DMS 273 (cell line): ENCODE measurements at regions not wholly inside any gene's neighbourhood (a gene's known extent, or its start where the extent isn't known, plus 50 kb on each side); places are given as distances from the start of the nearest gene placed in this dataset.
"Not testable (repeated sequence)": the region's sequence is repeated elsewhere in the genome, so short reads cannot be mapped to it uniquely, and the experiment has no call there.

Source experiments
- DNase-seq: peaks from one replicate; lab custom pipeline; 2025; ENCODE audit not compliant: unreplicated experiment; lab: John Stamatoyannopoulos, UW

GRCh38 chr1:193456811-193457280 is 270.4 kb upstream of the B3GALT2 start:
- no peak for DNase-seq

GRCh38 chr1:193451606-193452005 is 265.2 kb upstream of the B3GALT2 start:
- no peak for DNase-seq

DNA sequence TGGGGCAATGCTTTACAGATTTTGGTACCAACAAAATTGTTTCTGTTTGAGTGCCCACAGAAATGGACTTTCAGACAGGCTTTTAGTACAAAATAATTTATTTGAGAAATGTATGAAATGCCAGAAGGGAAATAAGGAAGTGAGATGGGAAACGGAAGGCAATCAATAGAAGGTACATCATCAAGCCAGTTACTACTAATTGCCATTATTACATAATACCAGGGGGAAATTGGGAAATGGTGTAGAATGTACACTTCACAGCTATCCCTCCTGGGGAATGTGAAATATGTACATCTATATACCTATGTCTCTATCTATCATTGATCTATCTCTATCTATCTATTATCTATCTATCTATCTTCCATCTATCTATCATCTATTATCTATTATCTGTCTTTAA is 264.6 kb upstream of the B3GALT2 start:
- DNase-seq: no peak

GRCh38 chr1:193448682-193449461 is 262.5 kb upstream of the B3GALT2 start:
- no peak for DNase-seq

DNA sequence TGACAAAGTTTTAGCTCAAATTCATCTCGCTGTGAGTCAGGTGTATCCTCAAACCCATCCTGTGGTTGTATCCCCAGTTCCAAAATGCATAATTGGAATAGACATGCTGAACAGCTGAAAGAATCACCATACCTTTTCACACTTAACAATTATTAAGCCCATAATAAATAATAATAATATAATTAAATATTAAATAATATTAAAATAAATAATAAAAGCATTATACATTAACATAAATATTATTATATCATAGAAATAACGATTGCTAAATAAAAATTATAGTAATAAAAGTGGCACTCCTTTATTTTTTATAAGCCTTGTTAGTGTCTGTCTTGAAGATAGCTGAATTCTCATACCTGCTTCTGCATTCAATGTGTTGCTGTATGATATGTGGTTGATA is 257.5 kb upstream of the B3GALT2 start:
- DNase-seq: no peak

DNA sequence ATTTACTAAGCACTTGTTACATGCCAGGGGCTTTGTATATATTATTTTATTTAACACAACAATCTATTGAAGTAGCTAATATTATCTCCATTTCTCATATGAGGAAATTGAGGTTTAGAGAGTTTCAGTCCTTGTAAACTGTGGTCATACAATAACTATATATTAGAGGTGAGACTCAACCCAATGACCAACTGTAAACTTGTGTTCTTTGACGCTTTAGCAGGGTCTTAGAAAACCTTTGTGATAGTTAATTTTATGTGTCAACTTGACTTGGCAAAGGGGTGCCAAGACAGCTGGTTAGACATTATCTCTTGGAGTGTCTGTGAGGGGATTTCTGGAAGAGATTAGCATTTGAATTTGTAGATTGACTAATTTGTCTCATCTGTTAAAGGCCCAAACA is 252.4 kb upstream of the B3GALT2 start:
- DNase-seq: no peak

GRCh38 chr1:193438312-193438711 is 251.9 kb upstream of the B3GALT2 start:
- no peak for DNase-seq

GRCh38 chr1:193437785-193438184 is 251.4 kb upstream of the B3GALT2 start:
- DNase-seq: no peak

DNA sequence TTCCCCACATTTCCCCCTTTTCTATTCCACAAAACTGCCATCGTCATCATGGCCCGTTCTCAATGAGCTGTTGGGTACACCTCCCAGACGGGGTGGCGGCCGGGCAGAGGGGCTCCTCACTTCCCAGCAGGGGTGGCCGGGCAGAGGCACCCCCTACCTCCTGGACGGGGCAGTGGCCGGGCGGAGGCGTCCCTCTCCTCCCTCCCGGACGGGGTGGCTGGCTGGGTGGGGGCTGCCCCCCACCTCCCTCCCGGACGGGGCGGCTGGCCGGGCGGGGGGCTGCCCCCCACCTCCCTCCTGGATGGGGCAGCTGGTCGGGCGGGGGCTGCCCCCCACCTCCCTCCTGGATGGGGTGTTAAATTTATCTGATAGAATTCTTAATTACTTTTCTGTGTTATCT is 250.9 kb upstream of the B3GALT2 start:
- not testable (repeated sequence) for DNase-seq

GRCh38 chr1:193435781-193436180 is 249.4 kb upstream of the B3GALT2 start:
- DNase-seq: no peak

- no peak for DNase-seq
Measured at GRCh38 chr1:193434319-193434718, 247.9 kb upstream of the B3GALT2 start.

DNA sequence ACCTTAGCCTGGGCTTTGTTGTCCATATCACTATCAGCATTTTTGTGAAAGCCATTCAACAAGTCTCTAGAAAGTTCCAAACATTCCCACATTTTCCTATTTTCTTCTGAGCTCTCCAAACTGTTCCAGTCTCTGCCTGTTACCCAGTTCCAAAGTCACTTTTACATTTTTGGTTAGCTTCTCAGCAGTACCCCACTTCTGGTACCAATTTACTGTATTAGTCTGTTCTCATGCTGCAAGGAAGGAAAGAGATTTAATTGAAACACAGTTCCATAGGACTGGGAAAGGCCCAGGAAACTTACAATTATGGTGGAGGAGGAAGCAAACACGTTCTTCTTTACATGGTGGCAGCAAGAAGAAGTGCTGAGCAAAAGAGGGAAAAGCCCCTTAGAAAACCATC is 247.2 kb upstream of the B3GALT2 start:
- no peak for DNase-seq

- no peak for DNase-seq
Measured at GRCh38 chr1:193432979-193433587, 246.7 kb upstream of the B3GALT2 start.

- no peak for DNase-seq
Measured at GRCh38 chr1:193431265-193431977, 245.0 kb upstream of the B3GALT2 start.

DNA sequence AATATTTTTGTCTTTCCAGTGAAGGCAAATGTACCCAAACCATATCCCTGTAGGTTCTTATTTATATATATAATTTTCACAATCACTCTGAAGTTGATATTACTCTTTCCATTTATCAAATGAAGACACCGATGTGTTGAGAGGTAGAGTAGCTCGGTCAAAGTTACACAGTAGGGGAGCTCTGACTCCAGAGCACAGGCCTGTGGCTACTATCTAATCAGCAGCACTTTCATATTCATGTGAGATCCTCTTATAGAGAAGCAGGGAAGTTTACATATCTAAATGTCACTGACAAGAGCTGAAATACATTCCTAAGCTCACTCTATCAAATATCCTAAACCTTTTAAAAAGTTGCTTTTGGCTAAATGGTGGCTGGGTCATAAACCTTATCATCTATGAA is 241.1 kb upstream of the B3GALT2 start:
- no peak for DNase-seq

DNA sequence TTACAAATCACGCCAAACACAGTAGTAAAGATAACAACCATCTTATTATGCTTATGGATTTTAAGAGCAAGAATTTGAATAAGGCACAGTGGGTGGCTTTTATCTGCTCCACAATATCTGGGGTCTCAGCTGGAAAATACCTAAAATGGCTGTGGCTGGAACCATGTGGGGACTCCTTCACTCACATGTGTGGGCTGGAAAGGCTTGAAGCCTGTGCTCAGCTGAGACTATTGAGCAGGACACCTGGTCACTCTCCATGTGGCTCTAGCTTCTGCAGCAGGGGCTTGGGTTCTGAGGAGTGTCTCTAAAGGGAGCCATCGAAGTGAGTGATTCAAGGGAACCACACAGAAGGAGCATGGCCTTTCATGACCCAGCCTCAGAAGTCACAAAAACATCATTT is 239.6 kb upstream of the B3GALT2 start:
- no peak for DNase-seq

GRCh38 chr1:193421487-193421886 is 235.1 kb upstream of the B3GALT2 start:
- no peak for DNase-seq

DNA sequence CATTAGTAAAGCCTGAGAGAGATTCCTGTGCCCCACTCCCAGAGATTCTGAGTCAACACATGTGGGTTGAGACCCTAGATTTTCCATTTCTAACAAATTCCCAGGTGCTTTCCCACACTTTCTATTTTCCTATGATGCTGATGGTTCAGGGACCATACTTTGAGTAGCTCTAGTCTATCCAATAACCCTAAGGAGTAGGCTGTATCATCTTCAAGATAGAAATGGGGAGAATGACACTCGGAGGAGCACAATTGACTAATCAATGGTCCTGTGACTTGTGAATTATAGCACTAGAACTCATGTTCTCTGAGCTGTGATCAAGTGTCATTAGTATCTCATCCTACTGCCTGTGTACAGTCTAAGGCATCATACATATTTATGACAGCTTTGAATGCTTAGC is 232.9 kb upstream of the B3GALT2 start:
- no peak for DNase-seq

DNA sequence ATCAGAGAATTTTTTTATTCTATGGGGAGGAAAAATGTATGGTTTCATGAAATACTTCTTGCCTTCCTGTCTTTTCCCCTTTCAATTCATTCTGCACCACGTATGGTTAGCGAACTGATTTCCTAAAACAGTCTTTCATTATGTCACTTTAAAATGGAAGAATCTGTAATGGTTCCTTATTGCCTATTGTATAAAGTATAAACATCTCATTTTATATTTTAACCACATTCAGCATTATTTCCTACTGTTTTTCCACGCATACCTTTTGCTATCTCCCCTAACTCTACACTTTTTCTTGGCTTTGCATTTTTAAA is 232.3 kb upstream of the B3GALT2 start:
- no peak for DNase-seq

DNA sequence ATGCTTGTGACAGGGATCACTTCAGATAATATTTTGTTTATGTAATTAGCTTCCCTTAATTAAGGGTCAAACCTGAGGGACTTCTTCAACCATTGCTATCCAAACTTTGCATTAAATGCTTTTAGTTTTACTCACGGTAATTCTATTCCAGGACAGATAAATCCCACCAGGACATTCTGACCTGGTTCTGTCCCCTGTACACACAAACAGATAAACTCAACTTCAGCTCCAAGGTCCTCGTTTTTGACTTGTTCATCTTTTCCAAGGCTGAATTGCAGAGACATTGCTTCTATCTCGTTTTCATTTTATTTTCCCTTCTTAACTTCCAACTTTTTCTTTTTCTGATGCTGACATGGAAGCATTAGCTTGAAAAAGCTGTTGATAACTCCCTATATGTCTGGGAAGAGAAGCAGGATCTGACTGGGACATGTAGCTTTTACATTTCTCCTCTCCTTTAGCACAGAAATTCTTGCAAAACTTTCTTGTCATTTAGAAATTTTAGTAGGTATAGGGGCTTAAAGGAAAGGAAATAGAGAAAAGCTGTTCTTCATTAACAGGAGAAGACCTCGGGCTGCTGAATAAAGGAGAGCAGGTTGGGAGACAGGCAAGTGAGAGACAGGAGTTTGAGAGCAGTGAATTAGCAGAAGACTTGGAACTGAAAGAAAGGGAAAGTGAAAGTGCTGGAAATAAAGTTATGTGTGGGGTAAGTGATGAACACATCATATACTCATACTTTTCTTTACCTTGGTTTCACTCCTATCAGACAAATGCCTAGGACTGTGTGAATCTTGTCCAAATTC is 231.7 kb upstream of the B3GALT2 start:
- DNase-seq: no peak

GRCh38 chr1:193417403-193417802 is 231.0 kb upstream of the B3GALT2 start:
- no peak for DNase-seq
